Inferior parietal cortex (tissue), 1 donor: ENCODE measurements at regions not wholly inside any gene's neighbourhood (a gene's known extent, or its start where the extent isn't known, plus 50 kb on each side); places are given as distances from the start of the nearest gene placed in this dataset.

Experiments
- DNase-seq: peaks from one replicate; pipeline ENCODE4 v3.0.0-alpha.2; 2016; ENCODE audit errors: extremely low spot score

DNA sequence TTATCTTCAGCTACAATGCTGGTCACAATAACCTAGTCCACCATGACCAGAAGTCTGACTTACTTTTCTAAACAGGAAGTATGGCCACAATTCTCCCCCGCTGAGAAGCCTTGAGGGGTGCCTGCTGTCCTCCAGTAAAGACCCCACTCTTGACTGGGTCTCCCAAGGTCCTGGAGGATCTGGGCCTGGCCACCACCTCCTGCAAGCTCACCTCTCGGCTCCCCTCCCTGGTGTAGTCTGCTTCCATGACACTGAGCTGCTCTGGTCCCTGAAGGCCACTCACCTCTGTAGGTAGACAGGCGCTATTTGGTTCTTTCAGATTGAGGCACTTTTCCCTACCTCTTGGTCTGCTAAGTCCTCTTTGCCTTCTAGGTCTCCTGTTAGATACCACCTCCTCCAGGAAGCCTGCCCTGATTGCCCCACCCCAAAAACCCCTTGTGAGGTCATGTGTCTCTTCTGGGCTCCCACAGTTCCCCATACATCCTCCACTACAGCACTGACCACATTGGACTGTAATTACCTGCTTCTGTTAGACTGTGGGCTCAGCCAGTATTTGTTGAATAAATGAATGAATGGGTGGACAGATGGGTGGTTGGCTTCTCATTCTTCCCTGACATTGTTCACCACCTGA lies 62.6 kb upstream of the IER5L start:
- DNase-seq, result no peak

- DNase-seq, result no peak
These were observed 62.0 kb upstream of the IER5L start for GRCh38 chr9:129239946-129240490.

DNA sequence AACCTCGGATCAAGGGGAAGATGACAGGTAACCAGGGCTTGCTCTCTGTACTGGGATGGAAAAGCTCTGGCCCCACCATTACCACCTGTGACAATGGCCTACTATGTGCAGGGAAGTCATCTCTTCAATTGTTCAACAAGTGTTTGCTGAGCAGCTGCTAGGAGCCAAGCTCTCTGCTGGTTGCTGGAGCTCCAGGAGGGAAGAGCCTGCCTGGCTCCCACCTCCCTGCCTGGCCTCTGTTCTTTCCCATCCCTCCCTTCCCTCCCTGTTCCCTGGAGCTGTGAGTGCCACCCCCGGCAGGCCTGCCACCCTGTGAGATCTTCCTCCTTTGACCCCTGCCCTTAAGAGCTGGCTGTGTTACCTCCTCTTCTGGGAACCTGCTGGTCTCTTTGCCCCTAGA lies 59.7 kb upstream of the IER5L start:
- no peak for DNase-seq

- no peak for DNase-seq
These were observed 59.1 kb upstream of the IER5L start for GRCh38 chr9:129237164-129237611.

GRCh38 chr9:129236441-129237145 lies 58.5 kb upstream of the IER5L start:
- DNase-seq, result no peak

GRCh38 chr9:129235931-129236331 lies 57.9 kb upstream of the IER5L start:
- no peak for DNase-seq

DNA sequence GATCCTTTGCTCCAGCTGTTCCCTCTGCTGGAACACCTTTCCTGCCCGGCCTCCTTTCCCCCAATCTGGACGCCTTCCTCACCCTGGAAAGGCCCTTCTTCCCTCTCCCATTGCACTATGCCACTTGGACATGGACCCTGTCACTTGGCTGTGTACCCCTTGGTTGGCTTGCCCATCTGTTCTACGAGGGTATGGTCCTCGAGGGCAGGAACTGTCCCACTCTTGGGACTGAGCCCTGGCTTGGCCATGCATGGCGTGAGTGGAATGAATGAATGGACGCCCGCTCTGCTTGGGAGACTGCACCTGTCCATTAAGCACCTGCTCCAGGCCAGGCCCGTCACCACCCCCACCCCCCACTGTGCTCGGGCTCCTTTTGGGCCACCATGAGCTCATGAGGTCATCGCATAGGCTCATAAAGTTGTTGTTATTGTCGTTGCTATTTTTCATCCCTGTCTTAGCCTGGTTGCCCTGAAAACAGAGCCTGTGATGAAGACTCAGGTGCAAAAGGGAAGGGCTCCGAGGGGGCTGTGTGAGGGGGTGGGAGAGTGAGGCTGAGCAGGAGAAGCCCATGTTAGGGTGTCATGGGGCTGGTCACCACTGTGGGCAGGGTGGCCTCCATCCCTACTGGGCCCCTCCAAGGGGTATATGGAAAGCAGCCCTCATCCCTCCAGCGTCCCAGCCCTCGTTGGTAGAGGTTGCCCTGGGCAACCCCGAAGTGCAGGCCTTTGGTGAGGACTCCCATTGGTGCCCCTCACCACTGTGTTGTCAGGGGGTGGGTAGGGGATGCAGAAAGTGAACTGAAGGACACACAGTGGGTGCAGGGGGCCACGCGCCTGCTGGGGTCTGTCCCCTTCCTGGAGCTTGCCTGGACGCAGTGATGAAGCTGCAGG lies 57.2 kb upstream of the IER5L start:
- DNase-seq, result no peak

GRCh38 chr9:129234491-129234890 lies 56.4 kb upstream of the IER5L start:
- DNase-seq, result no peak

- DNase-seq, result no peak
These were observed 55.0 kb upstream of the IER5L start for GRCh38 chr9:129232839-129233591.

DNA sequence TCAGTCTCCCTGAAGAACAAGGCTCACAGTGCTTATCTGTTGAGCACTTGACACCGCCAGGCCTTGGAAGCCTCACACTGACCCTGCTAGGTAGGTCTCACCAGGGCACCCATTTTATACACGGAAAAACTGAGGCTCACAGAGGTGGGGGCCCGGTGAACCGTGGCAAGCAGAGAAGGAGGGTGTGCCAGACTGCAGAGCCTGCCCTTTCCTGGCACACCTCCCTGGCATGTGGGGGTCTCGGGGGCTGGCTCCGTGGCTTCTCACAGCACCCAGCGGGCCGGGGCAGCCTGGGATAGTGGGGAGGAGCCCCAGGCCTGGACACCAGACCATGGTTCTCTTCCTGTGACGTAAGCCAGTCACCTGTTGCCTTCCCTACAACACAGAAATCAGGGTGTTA lies 53.7 kb upstream of the IER5L start:
- DNase-seq, result no peak

GRCh38 chr9:129231022-129231739 lies 53.1 kb upstream of the IER5L start:
- DNase-seq, result no peak

GRCh38 chr9:129230302-129230701 lies 52.2 kb upstream of the IER5L start:
- DNase-seq, result no peak
